CD4-positive, alpha-beta memory T cell (primary cell): ENCODE measurements at regions not wholly inside any gene's neighbourhood (a gene's known extent, or its start where the extent isn't known, plus 50 kb on each side); places are given as distances from the start of the nearest gene placed in this dataset.

Source experiments
- CTCF ChIA-PET: fragments of 350-600 bp; sonication (Branson Sonifier 250); formaldehyde crosslinking; loops from one replicate; lab custom pipeline; 2021; ENCODE audit warnings: inconsistent platforms; ENCODE audit not compliant: partially characterized antibody; lab: Charles Lee
- POLR2A ChIA-PET: fragments of 350-600 bp; sonication (Branson Sonifier 250); formaldehyde crosslinking; loops from one replicate; lab custom pipeline; 2021; ENCODE audit not compliant: partially characterized antibody; lab: Charles Lee
- DNase-seq, 5 donors: peaks; one replicate each; pipeline versions ENCODE4 v3.0.0 to v3.0.0-alpha.2; 2020 to 2022; ENCODE audit warnings: mixed read lengths in 1 of 5
- H3K27ac ChIP-seq: one replicate; pipeline ENCODE4 v1.7.0; 2013; ENCODE audit warnings: low read depth, low read length
- H3K27me3 ChIP-seq: 2 replicates; pipeline ENCODE4 v1.7.0; 2013; ENCODE audit warnings: mild to moderate bottlenecking, low read length, moderate library complexity; ENCODE audit not compliant: insufficient read depth
- H3K36me3 ChIP-seq: 2 replicates; pipeline ENCODE4 v1.7.0; 2013; ENCODE audit warnings: mild to moderate bottlenecking, low read length, moderate library complexity; ENCODE audit not compliant: insufficient read depth
- H3K4me1 ChIP-seq: 2 replicates; pipeline ENCODE4 v1.7.0; 2013; ENCODE audit warnings: mild to moderate bottlenecking, low read length, moderate library complexity; ENCODE audit not compliant: insufficient read depth
- H3K4me3 ChIP-seq, 2 donors: one replicate each; pipeline ENCODE4 v1.7.0; 2013; ENCODE audit warnings: low read length in 2 of 2, mild to moderate bottlenecking in 1 of 2
- H3K9me3 ChIP-seq, 2 donors: one replicate each; pipeline ENCODE4 v1.7.0; 2013; ENCODE audit warnings: low read length in 2 of 2, control low read depth in 1 of 2; ENCODE audit not compliant: control insufficient read depth in 1 of 2
- H3K27ac Mint-ChIP-seq, 7 donors: one replicate each; pipeline ENCODE4 v1.8.0; 2020 to 2021; ENCODE audit warnings: mixed read lengths in 7 of 7, mild to moderate bottlenecking in 6 of 7, inconsistent platforms in 3 of 7, moderate library complexity in 3 of 7
- H3K27me3 Mint-ChIP-seq, 2 donors: one replicate each; pipeline ENCODE4 v1.8.0; 2020 to 2021; ENCODE audit warnings: mixed read lengths in 2 of 2
- H3K36me3 Mint-ChIP-seq, 2 donors: one replicate each; pipeline ENCODE4 v1.8.0; 2020 to 2021; ENCODE audit warnings: mixed read lengths in 2 of 2, inconsistent platforms in 1 of 2, mild to moderate bottlenecking in 1 of 2
- H3K4me1 Mint-ChIP-seq, 4 donors: one replicate each; pipeline ENCODE4 v1.8.0; 2020 to 2021; ENCODE audit warnings: mixed read lengths in 4 of 4, mild to moderate bottlenecking in 1 of 4
- H3K4me3 Mint-ChIP-seq, 8 donors: one replicate each; pipeline ENCODE4 v1.8.0; 2020 to 2021; ENCODE audit warnings: mixed read lengths in 8 of 8, mild to moderate bottlenecking in 7 of 8, moderate library complexity in 6 of 8, inconsistent platforms in 3 of 8
- H3K9me3 Mint-ChIP-seq, 8 donors: one replicate each; pipeline ENCODE4 v1.8.0; 2020 to 2021; ENCODE audit warnings: mixed read lengths in 8 of 8, mild to moderate bottlenecking in 5 of 8, inconsistent platforms in 3 of 8, moderate library complexity in 1 of 8
- intact Hi-C: fragments of 100-400 bp; cut with micrococcal nuclease; formaldehyde crosslinking; loops from one replicate; pipeline ENCODE4 v1.15.1; 2023

DNA sequence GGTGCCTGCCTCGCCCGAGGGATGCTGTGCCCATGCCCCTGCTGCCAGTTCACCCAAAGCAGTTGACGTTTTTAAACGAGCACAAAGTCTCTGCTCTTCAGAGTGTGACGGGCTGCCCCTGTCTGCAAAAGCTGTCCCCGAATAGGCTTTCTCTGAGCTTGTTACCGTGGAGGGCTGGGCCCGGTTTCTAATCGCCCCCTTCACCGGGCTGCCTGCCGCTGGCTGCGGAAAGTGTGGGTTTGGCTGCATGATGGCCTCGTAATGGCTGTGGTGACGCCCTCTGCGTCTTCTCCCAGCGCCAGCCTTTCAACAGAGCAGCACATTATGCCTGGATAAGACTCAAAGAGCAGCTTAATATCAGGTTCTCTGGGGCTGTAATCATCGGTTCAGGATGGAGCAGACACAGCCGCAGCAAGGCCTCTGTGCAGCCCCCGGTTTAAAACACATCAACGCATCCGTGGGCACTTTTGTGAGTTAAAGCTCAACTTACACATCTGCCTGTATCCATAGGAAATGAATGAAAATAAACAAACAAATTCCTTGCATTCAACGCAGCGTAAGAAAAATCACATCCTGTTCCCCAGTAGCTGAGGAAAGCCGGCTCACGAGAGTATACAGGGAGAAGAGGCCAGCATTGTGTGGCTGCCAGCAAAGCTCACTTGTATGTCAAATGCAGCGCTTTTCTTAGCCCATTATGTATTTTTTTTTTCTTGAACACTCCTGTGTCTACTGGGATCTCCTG, 166.4 kb upstream of the SOX1 start:
- H3K27me3 ChIP-seq: no peaks in the 10 kb centered on the region
- Mint-ChIP-seq H3K27ac (no peak overlapping the region), H3K27me3 (peaks cover 5 to 7% of the 10 kb centered on the region in 2 donors), H3K36me3 (no peaks in the 10 kb centered on the region), H3K4me3 (no peak overlapping the region), H3K9me3 (peaks cover 0 to 2% (median 0%) of the 10 kb centered on the region in 8 donors), H3K4me1 (no peaks in the 10 kb centered on the region)
- H3K9me3 ChIP-seq: no peaks in the 10 kb centered on the region
- H3K4me1 ChIP-seq: no peaks in the 10 kb centered on the region
- no peak for DNase-seq
- H3K27ac ChIP-seq: no peak overlapping the region
- POLR2A ChIA-PET: no interaction called here
- H3K4me3 ChIP-seq: no peak overlapping the region
- H3K36me3 ChIP-seq: no peaks in the 10 kb centered on the region
- intact Hi-C loops: no loop called here
- CTCF ChIA-PET: no interaction called here

DNA sequence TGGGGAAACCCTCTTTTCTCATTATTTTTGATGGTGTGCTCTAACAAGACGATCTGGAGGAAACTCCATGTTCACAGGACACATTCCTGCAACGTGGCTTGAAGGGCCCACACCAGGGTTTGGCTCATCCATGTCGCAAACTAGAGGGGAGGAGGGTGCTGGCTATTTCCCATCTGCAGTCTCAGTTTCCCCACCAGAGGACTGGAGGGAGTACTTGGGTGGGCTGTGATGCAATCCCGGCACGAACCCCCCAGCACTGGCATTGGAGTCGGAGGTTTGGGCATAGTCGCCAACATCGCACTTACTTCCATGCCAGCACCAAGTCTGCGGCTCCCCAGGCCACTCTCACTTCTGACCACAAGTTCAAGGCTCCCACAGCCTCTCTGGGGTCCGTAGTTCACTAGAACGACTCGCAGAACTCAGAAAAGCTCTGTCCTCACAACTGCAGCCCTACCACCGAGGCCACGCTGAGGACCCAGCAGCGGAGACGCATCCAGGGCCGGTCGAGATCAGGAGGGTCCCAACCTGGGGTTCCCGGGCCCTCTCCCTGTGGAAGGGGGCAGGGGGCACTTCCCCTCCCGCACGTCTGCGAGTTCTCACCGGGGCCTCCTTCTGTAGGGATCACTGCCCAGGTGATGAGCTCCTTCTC, 165.6 kb upstream of the SOX1 start:
- ChIA-PET CTCF (no interaction called here), POLR2A (no interaction called here)
- Histone ChIP-seq H3K27me3 (no peaks in the 10 kb centered on the region), H3K4me3 (no peak overlapping the region), H3K9me3 (no peaks in the 10 kb centered on the region), H3K4me1 (no peaks in the 10 kb centered on the region), H3K36me3 (no peaks in the 10 kb centered on the region), H3K27ac (no peak overlapping the region)
- Mint-ChIP-seq H3K27me3 (peaks cover 3 to 5% of the 10 kb centered on the region in 2 donors), H3K27ac (no peak overlapping the region), H3K9me3 (no peaks in the 10 kb centered on the region), H3K4me3 (no peak overlapping the region), H3K36me3 (no peaks in the 10 kb centered on the region), H3K4me1 (no peaks in the 10 kb centered on the region)
- DNase-seq: no peak
- intact Hi-C loops: no loop called here

DNA sequence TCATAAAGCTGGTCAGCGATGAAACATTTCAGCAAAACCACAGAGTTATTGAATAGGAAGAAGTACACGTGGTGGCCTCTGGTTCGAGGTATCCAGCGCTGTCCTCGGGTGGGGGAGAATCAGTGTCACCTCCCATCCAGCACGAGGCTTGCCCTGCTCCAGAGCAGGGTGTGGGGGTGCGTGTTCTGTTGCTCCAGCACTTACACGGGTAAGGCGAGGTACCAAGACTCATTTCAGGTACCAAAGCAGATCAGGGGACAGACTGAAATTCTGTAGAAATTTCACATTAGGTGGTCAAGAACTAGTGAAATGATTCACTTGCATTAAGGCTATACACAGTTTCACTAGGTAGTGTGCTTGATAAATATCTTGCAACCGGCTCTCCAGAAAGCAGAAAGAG, 164.2 kb upstream of the SOX1 start:
- H3K4me1 Mint-ChIP-seq: no peaks in the 10 kb centered on the region
- no peaks in the 10 kb centered on the region for H3K9me3 Mint-ChIP-seq
- Histone ChIP-seq H3K36me3 (no peaks in the 10 kb centered on the region), H3K4me1 (no peaks in the 10 kb centered on the region), H3K27me3 (no peaks in the 10 kb centered on the region), H3K4me3 (no peak overlapping the region), H3K27ac (no peak overlapping the region), H3K9me3 (no peaks in the 10 kb centered on the region)
- peaks cover under 1 to 1% of the 10 kb centered on the region in 2 donors for H3K27me3 Mint-ChIP-seq
- H3K36me3 Mint-ChIP-seq: no peaks in the 10 kb centered on the region
- no peak for DNase-seq
- no peak overlapping the region for H3K27ac Mint-ChIP-seq
- ChIA-PET POLR2A (no interaction called here), CTCF (no interaction called here)
- intact Hi-C loops: no loop called here
- H3K4me3 Mint-ChIP-seq: no peak overlapping the region

DNA sequence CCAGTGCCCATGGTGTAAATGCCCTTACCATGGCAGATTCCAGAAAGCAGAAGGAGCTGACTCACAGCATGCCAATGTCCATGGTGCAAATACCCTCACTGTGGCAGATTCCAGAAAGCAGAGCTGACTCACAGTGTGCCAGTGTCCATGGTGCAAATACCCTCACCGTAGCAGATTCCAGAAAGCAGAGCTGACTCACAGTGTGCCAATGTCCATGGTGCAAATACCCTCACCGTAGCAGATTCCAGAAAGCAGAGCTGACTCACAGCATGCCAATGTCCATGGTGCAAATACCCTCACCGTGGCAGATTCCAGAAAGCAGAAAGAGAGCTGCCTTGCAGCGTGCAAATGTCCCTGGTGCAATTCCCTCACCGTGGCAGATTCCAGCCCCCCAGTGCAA, 163.8 kb upstream of the SOX1 start:
- no peaks in the 10 kb centered on the region for H3K9me3 ChIP-seq
- H3K4me3 ChIP-seq: no peak overlapping the region
- H3K9me3 Mint-ChIP-seq: no peaks in the 10 kb centered on the region
- H3K4me3 Mint-ChIP-seq: no peak overlapping the region
- ChIA-PET POLR2A (no interaction called here), CTCF (no interaction called here)
- no peak overlapping the region for H3K27ac ChIP-seq
- H3K27ac Mint-ChIP-seq: no peak overlapping the region
- no peaks in the 10 kb centered on the region for H3K4me1 ChIP-seq
- no peaks in the 10 kb centered on the region for H3K27me3 ChIP-seq
- no peaks in the 10 kb centered on the region for H3K36me3 Mint-ChIP-seq
- no peaks in the 10 kb centered on the region for H3K27me3 Mint-ChIP-seq
- no peaks in the 10 kb centered on the region for H3K36me3 ChIP-seq
- intact Hi-C loops: no loop called here
- DNase-seq: no peak
- H3K4me1 Mint-ChIP-seq: no peaks in the 10 kb centered on the region

DNA sequence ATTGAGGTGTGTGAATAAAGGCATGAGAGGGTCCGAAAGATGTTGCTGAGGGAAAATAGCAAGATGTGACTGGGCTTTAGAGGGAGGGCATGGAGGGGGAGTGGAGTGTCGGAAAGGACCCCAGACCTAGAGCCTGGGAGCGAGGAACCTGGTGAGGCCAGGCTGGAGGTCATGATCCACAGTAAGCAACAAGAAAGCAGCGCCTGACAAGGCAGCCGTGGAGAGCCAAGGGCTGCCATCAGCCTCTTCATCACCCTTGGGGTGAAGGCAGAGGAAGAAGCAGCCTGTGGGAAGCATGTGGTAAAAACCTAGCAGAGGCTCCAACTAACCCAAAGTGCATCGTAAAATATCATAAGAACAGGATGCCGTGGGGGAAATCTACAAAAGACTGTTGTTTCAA, 162.8 kb upstream of the SOX1 start:
- no peaks in the 10 kb centered on the region for H3K4me1 ChIP-seq
- peak overlapping the region in 1 of 7 donors; percentile 65 for H3K27ac Mint-ChIP-seq
- H3K9me3 Mint-ChIP-seq: no peaks in the 10 kb centered on the region
- no peaks in the 10 kb centered on the region for H3K36me3 Mint-ChIP-seq
- CTCF ChIA-PET: no interaction called here
- no peak for DNase-seq
- no peak overlapping the region for H3K27ac ChIP-seq
- POLR2A ChIA-PET: no interaction called here
- H3K4me1 Mint-ChIP-seq: no peaks in the 10 kb centered on the region
- intact Hi-C loops: no loop called here
- H3K27me3 Mint-ChIP-seq: no peaks in the 10 kb centered on the region
- no peak overlapping the region for H3K4me3 Mint-ChIP-seq
- H3K36me3 ChIP-seq: no peaks in the 10 kb centered on the region
- H3K27me3 ChIP-seq: no peaks in the 10 kb centered on the region
- no peaks in the 10 kb centered on the region for H3K9me3 ChIP-seq
- no peak overlapping the region for H3K4me3 ChIP-seq

DNA sequence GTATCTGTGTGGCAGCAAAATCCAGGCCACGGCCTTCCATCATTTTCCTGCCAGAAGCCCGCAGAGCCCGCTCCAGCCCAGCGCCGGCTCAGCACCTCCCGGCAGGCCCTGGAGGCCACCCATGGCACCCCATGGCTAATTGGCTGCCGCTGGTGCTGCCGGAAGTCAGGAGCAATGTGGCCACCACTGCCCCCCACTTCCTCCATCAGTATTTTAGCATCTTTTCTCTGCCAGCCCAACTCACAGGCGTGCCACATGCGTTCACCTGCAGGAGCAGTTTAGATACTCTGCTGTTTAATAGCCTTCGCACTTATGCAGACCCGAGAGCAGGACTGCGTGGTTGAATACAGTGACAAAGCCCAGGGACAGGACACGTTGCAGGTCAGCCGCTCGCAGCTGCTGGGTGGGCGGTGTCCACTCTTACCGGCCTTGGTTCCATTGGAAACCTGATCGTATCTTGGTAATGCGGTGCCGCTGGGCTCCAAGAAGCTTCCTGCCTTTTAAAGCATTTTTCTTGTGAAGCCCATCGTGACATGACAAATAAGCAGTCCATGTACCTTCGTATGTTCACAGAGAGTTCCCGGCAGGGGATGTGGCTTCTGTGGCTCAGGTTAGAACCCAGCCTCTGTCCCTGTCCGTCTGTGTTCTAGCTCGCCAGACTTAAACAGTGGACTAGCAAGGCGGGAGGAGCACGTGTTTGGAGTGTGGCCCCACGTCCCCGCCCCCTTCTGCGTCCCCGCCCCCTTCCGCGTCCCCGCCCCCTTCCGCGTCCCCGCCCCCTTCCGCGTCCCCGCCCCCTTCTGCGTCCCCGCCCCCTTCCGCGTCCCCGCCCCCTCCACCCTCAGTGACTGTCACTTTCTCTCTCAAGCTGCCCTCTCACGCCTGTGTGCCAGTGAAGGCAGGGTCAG, 162.0 kb upstream of the SOX1 start:
- POLR2A ChIA-PET: no interaction called here
- intact Hi-C loops: no loop called here
- H3K4me1 Mint-ChIP-seq: no peaks in the 10 kb centered on the region

DNA sequence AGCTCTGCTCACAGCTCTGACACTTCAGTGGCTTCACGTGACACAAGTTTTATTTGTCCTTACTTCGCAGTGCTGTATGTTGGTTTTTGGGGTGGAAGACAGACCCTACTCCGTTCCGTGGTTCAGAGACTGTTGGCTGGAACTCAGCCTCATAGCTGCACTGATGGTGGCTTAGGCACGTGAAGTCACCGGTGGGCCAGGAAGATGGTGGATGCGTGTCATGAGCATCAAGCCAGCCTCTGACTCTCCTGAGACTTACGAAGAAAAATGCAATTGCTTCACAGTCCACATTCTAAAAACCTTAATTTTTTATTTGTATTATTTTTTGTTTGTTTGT, 161.4 kb upstream of the SOX1 start:
- Mint-ChIP-seq H3K9me3 (no peaks in the 10 kb centered on the region), H3K36me3 (no peaks in the 10 kb centered on the region), H3K27me3 (no peaks in the 10 kb centered on the region)

More for the DNA sequence above, 162.0 kb upstream of the SOX1 start:
- H3K36me3 ChIP-seq: no peaks in the 10 kb centered on the region
- H3K9me3 ChIP-seq: no peaks in the 10 kb centered on the region
- H3K4me3 ChIP-seq: no peak overlapping the region
- no peaks in the 10 kb centered on the region for H3K27me3 ChIP-seq
- Mint-ChIP-seq H3K4me3 (no peak overlapping the region), H3K27me3 (no peaks in the 10 kb centered on the region), H3K9me3 (no peaks in the 10 kb centered on the region), H3K27ac (no peak overlapping the region), H3K36me3 (no peaks in the 10 kb centered on the region)
- H3K4me1 ChIP-seq: no peaks in the 10 kb centered on the region
- DNase-seq: no peak
- no peak overlapping the region for H3K27ac ChIP-seq
- CTCF ChIA-PET: no interaction called here

More for the DNA sequence above, 161.4 kb upstream of the SOX1 start:
- Histone ChIP-seq H3K36me3 (no peaks in the 10 kb centered on the region), H3K4me1 (no peaks in the 10 kb centered on the region), H3K9me3 (no peaks in the 10 kb centered on the region), H3K27ac (no peak overlapping the region), H3K27me3 (no peaks in the 10 kb centered on the region), H3K4me3 (no peak overlapping the region)
- POLR2A ChIA-PET: no interaction called here
- CTCF ChIA-PET: no interaction called here
- Mint-ChIP-seq H3K4me3 (no peak overlapping the region), H3K4me1 (no peaks in the 10 kb centered on the region), H3K27ac (no peak overlapping the region)
- no peak for DNase-seq
- intact Hi-C loops: no loop called here
